ENCODE measurements at regions not wholly inside any gene's neighbourhood (a gene's known extent, or its start where the extent isn't known, plus 50 kb on each side); places are given as distances from the start of the nearest gene placed in this dataset.
A peak's percentile ranks its signal among the peaks of the same experiment; 100 is the strongest.
"Not testable (repeated sequence)": the region's sequence is repeated elsewhere in the genome, so short reads cannot be mapped to it uniquely, and the experiment has no call there.

DNA sequence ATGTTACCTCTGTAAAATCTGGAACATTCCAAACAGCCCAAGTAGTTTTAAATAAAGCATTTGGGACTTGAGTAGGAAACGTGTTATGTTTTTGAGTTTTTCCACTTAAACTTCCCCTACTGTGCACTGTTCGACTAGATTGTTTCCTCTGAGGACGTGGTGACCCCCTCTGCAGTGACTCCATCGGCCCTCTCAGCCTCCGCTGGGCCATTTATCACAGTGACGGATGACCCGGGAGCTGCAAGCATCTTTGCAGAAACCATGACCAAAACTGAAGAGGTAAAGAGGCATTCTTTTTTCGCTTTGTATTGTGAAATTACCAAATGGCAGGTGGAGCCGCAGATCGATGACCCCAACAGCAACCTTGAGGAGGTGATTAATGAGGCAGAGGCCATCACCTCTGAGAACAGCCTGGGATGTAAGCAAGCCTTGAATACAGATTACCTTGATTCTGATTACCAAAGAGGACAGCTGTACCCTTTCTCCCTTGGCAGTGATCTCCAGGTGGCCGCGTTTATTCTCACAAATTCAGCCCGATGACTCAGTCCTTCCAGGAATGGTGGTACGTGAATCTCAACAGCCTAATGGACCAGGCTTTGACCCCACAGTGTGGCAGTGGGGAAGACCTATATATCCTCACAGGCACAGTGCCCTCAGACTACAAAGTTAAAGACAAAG is 79.1 kb upstream of the FAN1 start:
- TF ChIP-seq ZNF274 (IDR thresholded peaks at IDR 0.05; ENCODE audit: low read depth, low read length) = no peak
- H3K4me3 ChIP-seq (ENCODE audit: low read length) = peak overlapping the region; percentile 45; the same call in 1 of the 2 replicates

DNA sequence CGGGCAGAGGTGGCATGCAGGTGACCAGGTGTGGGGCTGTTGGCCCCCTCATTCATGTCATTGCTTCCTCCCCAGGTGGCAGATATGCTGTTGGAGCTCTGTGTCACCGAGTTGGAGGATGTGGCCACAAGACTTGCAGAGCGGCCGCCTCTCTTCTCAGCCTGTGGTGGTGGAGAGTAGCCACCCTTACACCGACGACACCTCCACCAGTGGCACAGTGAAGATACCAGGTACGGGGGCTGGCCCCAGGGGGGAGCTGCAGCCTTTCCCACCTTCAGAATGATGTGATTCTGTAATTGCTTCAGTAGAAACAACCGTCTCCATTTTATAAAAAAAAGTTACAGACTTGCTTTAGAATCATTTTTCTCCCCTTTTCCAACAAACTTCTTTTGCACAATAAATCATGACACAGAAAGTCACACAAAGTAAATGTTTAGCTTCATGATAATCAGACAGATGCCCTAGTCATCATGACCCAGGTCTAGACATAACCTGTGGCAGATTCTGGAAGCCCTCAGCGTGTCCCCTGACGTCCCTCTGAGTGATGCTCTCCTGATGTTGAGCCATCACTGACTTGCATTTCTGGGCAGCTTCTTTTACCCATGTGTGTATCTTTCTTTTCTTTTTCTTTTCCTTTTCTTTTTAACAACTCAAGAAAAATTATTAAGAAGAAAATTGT is 76.0 kb upstream of the FAN1 start:
- H3K4me3 ChIP-seq (ENCODE audit: low read length) = no peak overlapping the region
- TF ChIP-seq ZNF274 (IDR thresholded peaks at IDR 0.05; ENCODE audit: low read depth, low read length) = no peak

DNA sequence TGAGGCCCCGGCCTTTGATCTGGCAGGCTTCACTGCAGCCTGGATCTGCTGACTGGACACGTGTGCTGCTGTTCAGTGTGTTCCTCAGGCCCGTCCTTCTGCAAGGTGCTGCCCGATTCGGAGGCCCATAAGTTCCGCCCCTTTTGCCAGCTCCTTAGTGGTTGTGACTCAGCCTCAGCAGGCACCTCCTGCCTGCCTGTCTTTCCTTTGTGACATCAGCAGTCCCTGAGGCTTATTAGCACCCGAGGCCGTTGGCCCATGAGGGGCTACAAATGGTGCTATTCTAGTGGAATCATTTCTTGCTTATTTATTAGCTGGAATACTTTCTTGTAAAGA is 75.4 kb upstream of the FAN1 start:
- H3K4me3 ChIP-seq (ENCODE audit: low read length) = not testable (repeated sequence)

DNA sequence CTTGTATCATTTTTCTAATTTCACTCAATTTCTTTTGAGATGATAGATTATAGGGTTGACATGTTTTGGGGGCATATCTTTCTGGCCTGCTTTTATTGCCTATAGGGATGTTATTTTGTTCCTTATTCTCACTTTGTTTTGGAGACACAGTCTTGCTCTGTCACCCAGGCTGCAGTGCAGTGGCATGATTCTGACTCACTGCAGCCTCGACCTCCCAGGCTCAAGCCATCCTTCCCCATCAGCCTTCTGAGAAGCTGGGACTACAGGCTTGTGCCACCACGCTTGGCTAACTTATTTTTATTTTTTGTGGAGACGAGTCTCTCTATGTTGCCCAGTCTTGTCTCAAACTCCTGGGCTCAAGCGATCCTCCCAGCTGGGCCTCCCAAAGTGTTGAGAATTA is 72.8 kb upstream of the FAN1 start:
- no peak for TF ChIP-seq ZNF274 (IDR thresholded peaks at IDR 0.05; ENCODE audit: low read depth, low read length)
- no peak overlapping the region for H3K4me3 ChIP-seq (ENCODE audit: low read length)

DNA sequence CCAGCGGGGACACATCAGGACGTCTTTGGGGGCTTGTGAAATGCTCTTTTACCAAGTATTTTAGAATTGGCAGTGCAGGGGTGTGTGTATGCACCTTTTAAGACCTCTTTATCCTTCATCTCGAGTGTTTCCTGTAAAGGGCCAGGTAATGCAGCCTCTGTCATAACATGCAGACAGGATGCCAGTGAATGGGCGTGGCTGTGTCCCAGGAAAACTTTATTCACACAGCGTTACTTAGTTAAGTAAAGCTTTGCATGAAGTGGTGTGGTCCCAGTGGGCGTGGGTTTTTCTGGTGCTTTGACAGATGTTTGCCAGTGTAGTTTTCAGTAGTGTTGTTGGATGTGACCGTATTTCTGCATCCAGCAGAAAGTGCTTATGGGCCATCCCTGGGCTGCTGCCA is 70.3 kb upstream of the FAN1 start:
- not testable (repeated sequence) for H3K4me3 ChIP-seq (ENCODE audit: low read length)

DNA sequence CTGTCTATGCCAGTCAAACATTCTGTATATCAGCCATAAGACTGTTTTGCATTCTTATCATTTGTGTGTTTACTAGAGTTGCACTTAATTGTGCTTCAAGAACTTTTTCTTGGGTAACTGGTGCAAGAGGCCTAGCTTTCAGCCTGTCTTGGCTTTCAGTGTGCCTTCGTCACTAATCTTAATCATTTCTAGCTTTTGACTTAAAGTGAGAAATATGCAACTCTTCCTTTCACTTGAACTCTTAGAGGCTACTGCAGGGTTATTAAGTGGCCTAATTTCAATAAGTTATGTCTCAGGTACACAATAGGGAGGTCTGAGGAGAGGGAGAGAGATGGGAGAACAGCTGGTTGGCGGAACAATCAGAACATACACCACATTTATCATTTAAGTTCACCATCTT is 62.1 kb upstream of the FAN1 start:
- not testable (repeated sequence) for H3K4me3 ChIP-seq (ENCODE audit: low read length)

DNA sequence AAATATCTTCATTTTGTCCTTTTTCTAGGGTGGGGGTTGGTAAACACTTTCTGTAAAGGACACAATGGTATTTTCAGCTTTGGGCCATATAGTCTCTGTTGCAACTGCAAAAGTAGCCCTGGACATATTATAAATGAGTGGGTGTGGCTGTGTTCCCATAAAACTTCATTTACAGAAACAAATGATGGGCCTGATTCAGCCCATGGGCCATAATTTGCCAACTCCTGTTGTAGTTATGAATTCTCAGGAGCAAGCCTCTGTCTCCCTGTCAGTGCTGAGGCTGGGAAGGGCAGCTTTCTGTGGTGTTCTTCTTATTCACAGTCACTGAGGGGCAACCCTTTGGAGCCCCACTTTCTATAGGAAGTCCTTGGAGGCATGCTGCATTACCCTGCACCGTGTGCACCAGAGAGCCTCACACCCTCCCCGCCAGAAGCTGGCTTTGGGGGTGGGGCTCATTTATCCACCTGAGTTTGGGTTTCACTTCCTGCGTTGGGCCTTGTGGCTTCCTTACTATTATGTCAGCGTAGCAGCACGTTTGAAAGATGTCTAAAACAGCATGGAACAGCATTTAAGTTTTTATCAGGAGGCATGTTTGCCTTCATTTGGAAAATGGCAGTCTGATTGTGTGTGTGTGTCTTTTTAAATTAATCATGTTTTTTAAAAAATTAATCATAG is 60.8 kb upstream of the FAN1 start:
- not testable (repeated sequence) for H3K4me3 ChIP-seq (ENCODE audit: low read length)

DNA sequence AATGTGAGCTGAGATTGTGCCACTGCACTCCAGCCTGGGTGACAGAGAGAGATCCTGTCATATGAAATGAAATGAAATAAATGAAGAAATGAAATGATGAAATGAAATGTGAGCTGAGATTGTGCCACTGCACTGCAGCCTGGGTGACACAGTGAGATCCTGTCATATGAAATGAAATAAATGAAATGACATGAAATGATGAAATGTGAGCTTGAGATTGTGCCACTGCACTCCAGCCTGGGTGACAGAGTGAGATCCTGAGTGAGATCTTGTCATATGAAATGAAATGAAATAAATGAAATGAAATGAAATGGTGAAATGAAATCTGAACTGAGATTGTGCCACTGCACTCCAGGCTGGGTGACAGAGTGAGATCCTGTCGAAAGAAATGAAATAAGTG is 58.2 kb upstream of the FAN1 start:
- H3K4me3 ChIP-seq (ENCODE audit: low read length) = not testable (repeated sequence)

Measured in GM08714 (cell line).